ENCODE measurements at regions not wholly inside any gene's neighbourhood (a gene's known extent, or its start where the extent isn't known, plus 50 kb on each side); places are given as distances from the start of the nearest gene placed in this dataset.

GRCh38 chr20:57090590-57091560 is 175.6 kb downstream of the BMP7 start:
- no peak for TF ChIP-seq CTCF (IDR thresholded peaks at IDR 0.05; ENCODE audit: poor library complexity, severe bottlenecking)
- no peak for TF ChIP-seq SMC3 (conservative IDR thresholded peaks at IDR 0.05; ENCODE audit: poor library complexity)
- TF ChIP-seq POLR2AphosphoS5 (IDR thresholded peaks at IDR 0.05), result no peak
- no peak for TF ChIP-seq EP300 (conservative IDR thresholded peaks at IDR 0.05; ENCODE audit: poor library complexity, severe bottlenecking)
- TF ChIP-seq EZH2 (IDR thresholded peaks at IDR 0.05; ENCODE audit: borderline replicate concordance, insufficient read depth, low read length, poor library complexity, severe bottlenecking), result no peak
- no peak for TF ChIP-seq REST (IDR thresholded peaks at IDR 0.05; ENCODE audit: borderline replicate concordance)
